K562 (cell line): ENCODE measurements at regions not wholly inside any gene's neighbourhood (a gene's known extent, or its start where the extent isn't known, plus 50 kb on each side); places are given as distances from the start of the nearest gene placed in this dataset.

ENCODE experiments used
- CTCF ChIP-seq, 3 experiments: IDR thresholded peaks in 2 of 3; conservative IDR thresholded peaks in 1 of 3; 2 replicates each; pipeline ENCODE4 v1.5.1; 2011 to 2012; ENCODE audit warnings: low read length in 3 of 3, mild to moderate bottlenecking in 3 of 3, control low read depth in 2 of 3, improper control_type of control experiment in 1 of 3, inconsistent platforms in 1 of 3, low read depth in 1 of 3, mixed read lengths in 1 of 3, moderate library complexity in 1 of 3; ENCODE audit not compliant: insufficient read depth in 2 of 3
- DPF2 ChIP-seq: fragments of 450-650 bp; IDR thresholded peaks from 2 replicates; pipeline ENCODE4 v1.6.1; 2016
- L3MBTL2 ChIP-seq: fragments of 450-650 bp; IDR thresholded peaks from 2 replicates; pipeline ENCODE4 v1.6.1; 2016; ENCODE audit warnings: mild to moderate bottlenecking, moderate library complexity
- LARP7 ChIP-seq: fragments of 450-650 bp; IDR thresholded peaks from 2 replicates; pipeline ENCODE4 v1.6.1; 2016
- MAZ ChIP-seq, 2 experiments: fragments of 450-650 bp in 1 of 2; sonication (generic) in 1 of 2; formaldehyde crosslinking; IDR thresholded peaks in 1 of 2; conservative IDR thresholded peaks in 1 of 2; 2 replicates each; pipeline versions ENCODE4 v1.4.0 to v1.5.0; 2020; ENCODE audit warnings: mild to moderate bottlenecking in 1 of 2, missing genetic modification reagents in 1 of 2
- MYC ChIP-seq, 2 experiments: fragments of 250-450 bp in 1 of 2; sonication (Bioruptor Pico) in 1 of 2; IDR thresholded peaks; 2 replicates each; pipeline versions ENCODE4 v1.5.1 to v1.6.1; 2012 to 2021; ENCODE audit warnings: low read depth in 2 of 2, borderline replicate concordance in 1 of 2, improper control_type of control experiment in 1 of 2, low read length in 1 of 2, mild to moderate bottlenecking in 1 of 2, moderate library complexity in 1 of 2
- PHF20 ChIP-seq: fragments of 450-650 bp; IDR thresholded peaks from 2 replicates; pipeline ENCODE4 v1.6.1; 2018; ENCODE audit not compliant: partially characterized antibody
- PRDM10 ChIP-seq: fragments of 450-650 bp; IDR thresholded peaks from 2 replicates; pipeline ENCODE4 v1.6.1; 2018; ENCODE audit not compliant: partially characterized antibody
- REST ChIP-seq, 2 experiments: fragments of 450-650 bp; formaldehyde crosslinking in 1 of 2; IDR thresholded peaks; 2 replicates each; pipeline versions ENCODE4 v1.4.0 to v1.6.1; 2014 to 2020; ENCODE audit warnings: mild to moderate bottlenecking in 2 of 2, borderline replicate concordance in 1 of 2, low read depth in 1 of 2
- SOX6 ChIP-seq: fragments of 450-650 bp; IDR thresholded peaks from 2 replicates; pipeline ENCODE4 v1.6.1; 2014; ENCODE audit warnings: mild to moderate bottlenecking
- TEAD2 ChIP-seq: fragments of 450-650 bp; IDR thresholded peaks from 2 replicates; pipeline ENCODE4 v1.6.1; 2016; ENCODE audit warnings: missing genetic modification characterization, control low read depth, missing compliant biosample characterization
- ZNF146 ChIP-seq: IDR thresholded peaks from one replicate; pipeline ENCODE4 v1.6.1; 2018; ENCODE audit warnings: missing compliant biosample characterization; ENCODE audit not compliant: unreplicated experiment
- ZNF174 ChIP-seq: fragments of 250-450 bp; sonication (Bioruptor Pico); IDR thresholded peaks from 2 replicates; pipeline ENCODE4 v1.4.0; 2020; ENCODE audit warnings: mild to moderate bottlenecking

GRCh38 chr11:116326146-116326545 is 446.6 kb downstream of the BUD13 start:
- TF ChIP-seq DPF2: no peak
- no peak for TF ChIP-seq PRDM10
- no peak for TF ChIP-seq SOX6
- TF ChIP-seq MAZ (CRISPR knock-in tag; conservative IDR thresholded peaks at IDR 0.05 in 1 of 2, IDR thresholded peaks at IDR 0.05 in 1 of 2): no peak
- TF ChIP-seq CTCF (IDR thresholded peaks at IDR 0.05 in 2 of 3, conservative IDR thresholded peaks at IDR 0.05 in 1 of 3; ENCODE audit: insufficient read depth in 2 of 3, low read depth in 1 of 3, low read length in 3 of 3): no peak
- no peak for TF ChIP-seq LARP7
- TF ChIP-seq MYC (IDR thresholded peaks at IDR 0.05; ENCODE audit: low read depth, low read length): no peak
- no peak for TF ChIP-seq MYC (CRISPR knock-in tag; IDR thresholded peaks at IDR 0.05; ENCODE audit: borderline replicate concordance, low read depth)
- no peak for TF ChIP-seq ZNF174 (CRISPR knock-in tag)
- no peak for TF ChIP-seq PHF20
- no peak for TF ChIP-seq TEAD2
- no peak for TF ChIP-seq ZNF146 (CRISPR knock-in tag)
- TF ChIP-seq REST (IDR thresholded peaks at IDR 0.05; ENCODE audit: borderline replicate concordance): no peak
- TF ChIP-seq REST (CRISPR knock-in tag; IDR thresholded peaks at IDR 0.05; ENCODE audit: low read depth): no peak
- TF ChIP-seq L3MBTL2: no peak
